Inferior parietal cortex (tissue), 1 donor: ENCODE measurements at regions not wholly inside any gene's neighbourhood (a gene's known extent, or its start where the extent isn't known, plus 50 kb on each side); places are given as distances from the start of the nearest gene placed in this dataset.

Experiments used
- DNase-seq: peaks from one replicate; pipeline ENCODE4 v3.0.0-alpha.2; 2016; ENCODE audit errors: extremely low spot score

GRCh38 chr3:10555263-10555662 is 49.9 kb upstream of the ATP2B2 start:
- no peak for DNase-seq

- DNase-seq, result no peak
Measured at GRCh38 chr3:10556312-10556711, 50.9 kb upstream of the ATP2B2 start.

DNA sequence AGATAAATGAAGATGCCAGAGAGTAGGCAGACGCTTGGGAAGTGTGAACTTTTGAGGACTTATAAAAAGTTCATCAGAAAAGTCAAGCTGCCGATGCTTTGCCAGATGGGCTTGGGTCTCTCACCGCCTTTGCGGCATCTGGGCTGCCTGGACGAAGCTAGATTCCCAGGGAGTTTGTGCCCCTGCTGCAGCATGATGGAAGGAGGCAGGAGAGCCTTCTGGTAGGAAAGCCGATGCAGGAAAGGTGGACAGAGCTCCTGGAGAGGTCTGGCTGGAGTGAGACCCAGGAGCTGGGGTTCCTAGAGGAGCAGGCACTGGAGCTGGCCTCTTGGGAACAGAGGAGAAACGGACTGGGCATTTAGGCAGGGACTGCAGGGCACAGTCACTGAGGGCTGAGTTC is 51.9 kb upstream of the ATP2B2 start:
- DNase-seq, result no peak

DNA sequence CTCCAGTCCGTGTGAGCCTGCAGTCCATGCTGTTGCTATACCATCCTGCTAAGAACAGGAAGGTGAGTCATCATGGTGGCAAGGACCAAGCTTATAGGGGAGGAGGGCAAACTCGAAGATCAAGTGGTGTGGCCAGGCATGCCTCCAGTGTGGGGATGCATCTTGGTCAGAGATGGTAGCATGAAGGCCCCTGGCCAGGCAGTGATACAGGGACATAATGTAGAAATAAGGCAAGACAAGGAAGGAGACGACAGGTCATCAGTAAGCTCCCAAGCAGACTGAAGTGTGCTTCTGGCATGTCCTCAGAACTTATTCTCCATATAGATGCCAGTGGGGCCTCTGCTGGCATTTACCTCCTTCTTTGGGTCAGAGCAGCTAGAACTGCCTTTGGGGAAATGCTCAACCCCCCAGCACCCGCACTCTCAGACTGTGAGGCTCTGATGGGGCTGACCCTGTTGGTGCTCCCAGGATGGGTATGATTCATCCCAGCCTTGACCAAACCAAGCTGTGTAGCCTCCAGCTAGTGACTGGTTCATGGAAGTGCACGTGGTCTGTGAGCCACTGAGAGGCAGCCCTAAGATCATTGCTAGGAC is 52.5 kb upstream of the ATP2B2 start:
- DNase-seq, result no peak

- DNase-seq, result no peak
Measured at GRCh38 chr3:10558736-10559135, 53.4 kb upstream of the ATP2B2 start.

DNA sequence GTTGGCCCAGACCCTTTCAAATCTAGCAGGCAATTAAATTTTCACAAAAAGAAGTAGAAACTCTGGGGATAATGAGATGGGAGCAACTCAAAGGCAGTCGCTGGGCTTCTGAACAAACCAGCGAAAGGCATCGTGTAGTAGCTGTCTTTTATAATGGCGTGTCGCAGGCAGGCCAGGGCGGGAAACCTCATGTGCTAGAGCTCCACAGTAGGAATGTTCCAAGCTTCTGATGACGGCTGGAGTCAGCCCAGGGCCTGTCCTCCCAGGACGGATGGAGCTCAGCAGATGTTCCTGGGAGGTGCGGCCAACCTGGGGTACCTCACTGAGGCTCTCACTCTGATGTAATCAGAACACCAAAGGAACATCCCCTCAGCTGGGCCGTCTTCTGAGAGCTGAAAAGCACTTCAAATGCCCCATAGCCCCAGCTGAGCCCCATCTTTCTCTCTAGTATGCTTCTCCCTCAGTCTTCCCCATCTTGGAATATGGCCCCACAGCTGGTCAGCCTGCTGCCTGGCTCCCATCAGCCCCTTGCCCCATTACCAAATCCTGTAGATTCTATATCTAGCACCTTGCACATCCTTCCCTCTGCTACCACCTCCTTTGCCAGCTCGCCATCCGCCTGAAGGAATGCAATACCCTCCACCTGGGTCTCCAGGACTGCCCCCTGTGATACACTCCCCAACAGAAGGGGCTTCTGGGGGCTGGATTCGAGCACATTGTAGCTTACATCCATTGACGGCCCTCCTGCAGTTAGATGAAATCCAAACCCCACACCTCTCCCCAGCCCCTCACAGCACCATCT is 54.9 kb upstream of the ATP2B2 start:
- no peak for DNase-seq

DNA sequence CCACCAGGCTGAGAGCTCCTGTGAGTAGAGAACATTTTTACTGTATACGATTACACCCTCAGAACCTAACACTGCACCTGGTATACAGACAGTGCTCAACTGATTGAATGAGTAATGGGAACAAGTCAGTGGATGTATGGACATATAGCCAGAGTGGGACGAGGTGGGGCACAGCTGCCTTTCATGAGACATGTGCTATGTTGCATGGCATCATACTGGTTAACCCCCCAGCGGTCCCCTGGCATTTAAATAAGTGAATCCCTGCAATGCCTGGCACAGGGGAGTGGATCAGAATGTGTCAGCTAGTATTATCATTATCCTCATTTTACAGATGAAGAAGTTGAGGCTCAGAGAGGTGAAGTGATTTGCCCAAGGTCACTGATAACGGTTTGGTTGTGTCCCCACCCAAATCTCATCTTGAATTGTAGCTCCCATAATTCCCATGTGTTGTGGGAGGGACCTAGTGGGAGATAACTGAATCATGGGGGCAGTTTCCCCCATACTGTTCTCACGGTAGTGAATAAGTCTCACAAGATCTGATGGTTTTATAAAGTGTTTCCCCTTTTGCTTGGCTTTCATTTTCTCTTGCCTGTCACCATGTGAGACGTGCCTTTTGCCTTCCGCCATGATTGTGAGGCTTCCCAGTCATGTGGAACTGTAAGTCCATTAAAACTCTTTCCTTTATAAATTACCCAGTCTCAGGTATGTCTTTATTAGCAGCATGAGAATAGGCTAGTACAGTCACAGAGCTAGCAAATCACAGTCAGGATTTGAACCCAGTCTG is 56.0 kb upstream of the ATP2B2 start:
- no peak for DNase-seq

DNA sequence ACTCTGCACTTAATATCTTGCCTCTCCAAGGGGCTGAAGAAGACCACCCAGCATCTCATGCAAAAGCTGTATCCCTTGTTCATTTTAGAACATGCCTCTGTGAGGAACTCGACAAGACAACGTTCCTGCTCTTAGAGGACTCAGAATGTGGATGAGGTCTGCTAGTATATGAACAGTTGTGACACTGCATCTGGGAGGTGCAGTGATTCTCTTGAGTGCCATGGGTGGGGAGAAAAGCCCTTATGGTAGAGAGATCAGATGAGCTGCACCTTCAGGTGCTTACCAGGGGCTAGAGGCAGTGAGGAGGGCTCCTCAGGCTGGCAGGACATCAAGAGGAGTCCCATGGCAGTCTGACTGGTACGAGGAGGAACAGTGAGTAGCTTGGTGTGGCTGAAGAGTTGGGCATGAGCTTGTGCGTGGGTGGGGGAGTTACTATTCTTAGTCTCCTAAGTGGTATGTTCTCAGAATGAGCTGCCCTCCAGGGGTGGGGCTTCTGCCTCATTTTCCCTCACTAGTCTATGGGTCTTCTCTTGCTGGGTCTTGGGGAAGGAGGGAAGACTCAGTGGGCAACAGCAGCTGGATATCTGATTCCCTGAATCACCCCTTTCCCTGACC is 56.7 kb upstream of the ATP2B2 start:
- no peak for DNase-seq

DNA sequence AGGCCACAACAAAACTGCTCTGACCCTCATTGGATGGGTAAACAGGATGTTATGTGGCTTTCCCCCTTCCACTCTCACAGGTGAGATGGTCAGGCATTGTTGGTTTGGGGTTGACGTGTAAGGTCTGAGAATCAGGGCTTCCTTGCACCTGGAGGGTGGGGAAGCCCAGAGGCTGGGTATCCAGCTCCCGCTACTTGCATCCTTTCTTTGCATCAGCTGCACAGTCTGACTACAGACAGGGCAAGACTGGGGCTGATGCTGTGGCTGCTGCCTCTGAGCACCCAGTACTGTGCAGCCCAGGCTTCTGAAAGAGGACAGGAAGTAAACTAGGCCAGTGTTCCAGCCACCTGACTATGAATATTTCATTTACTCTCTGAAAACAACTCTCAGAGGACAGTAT is 58.0 kb upstream of the ATP2B2 start:
- no peak for DNase-seq

DNA sequence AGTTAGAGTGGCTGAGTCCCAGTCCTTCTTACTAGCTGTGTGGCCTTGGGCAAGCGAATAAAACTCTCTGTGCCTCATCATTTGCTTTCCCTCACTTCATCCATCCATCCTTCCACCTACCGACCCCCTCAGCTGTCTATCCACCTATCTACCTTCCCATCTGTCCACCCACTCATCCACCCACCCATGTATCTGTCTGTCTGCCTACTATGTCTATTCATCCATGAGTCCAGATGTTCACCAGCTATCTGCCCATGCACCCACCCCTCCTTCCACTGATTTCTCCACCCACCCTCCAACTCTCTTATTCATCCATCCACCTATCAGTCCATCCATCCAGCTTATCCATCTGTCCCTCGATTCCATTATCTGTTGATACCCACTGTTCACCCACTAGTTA is 60.4 kb upstream of the ATP2B2 start:
- DNase-seq, result no peak

DNA sequence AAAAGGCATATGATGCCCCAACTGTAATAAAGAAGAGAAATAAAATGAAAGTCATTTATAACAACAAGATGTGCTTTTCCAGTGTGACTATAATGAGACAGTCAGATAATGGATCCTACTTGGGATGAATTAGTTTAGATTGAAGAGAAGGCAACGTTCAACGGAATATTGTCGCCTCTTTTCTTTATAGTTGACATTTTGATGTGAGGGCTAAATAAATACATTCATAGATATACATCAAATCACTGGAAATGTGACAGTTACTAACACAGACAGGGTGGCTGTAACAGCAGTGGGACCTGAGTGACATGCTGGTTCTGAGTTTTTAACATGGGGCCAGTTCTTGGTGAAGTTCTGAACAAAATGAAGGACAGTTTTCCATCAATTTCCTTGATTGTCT is 61.1 kb upstream of the ATP2B2 start:
- no peak for DNase-seq

DNA sequence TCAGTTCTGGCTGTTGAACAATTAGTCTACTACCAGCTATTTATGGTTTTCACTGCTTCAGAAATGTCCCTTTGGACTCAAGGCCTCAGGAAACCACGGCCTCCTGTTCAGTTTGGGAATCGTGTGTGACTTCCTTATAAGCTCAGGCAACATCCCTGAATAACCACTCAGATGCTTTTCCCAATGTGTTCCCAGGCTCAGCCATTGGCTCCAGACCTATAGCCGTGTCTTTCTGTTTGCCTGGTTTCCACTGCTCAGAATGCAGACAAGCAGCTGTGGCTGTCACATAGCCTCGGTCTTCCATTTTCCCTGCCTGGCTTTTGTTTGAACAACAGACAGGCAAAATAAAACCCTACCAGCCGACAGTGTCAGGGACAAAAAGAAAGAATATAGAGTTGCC is 63.2 kb upstream of the ATP2B2 start:
- no peak for DNase-seq

DNA sequence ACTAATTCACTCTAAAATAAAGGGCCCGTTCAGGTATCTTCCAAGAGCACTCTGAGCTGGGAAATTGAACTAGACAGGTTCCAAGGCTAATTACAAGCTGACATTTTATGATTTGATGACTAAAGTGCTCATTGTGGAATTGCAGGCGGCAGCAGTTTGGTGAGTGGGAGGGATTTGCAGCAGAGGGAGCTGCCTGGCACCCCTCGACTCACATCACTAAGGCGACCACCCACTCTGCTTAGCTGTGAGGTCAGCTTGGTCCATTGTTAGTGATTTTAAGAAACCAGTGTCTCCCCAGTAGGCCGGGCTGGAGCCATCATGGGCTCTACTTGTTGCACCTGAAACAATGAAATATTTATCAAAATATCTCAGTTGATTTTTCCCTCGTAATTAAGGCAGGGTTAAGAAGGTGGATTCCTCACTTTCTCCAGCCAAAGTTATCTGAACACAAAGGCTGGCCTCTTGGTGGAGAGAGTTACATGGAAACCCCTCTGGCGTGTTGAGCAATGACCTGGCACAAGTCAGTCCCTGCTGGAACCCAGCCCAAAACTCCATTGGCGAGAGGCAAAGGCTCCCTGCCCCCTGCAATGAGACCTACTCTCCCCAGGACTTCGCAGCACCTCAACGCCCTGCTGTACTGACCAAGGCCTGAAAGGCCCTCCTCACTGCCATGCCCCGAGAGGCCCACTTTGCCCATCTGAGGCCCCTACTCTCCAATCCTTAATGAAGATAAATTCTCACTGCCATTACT is 65.0 kb upstream of the ATP2B2 start:
- DNase-seq, result no peak

- no peak for DNase-seq
Measured at GRCh38 chr3:10574101-10574620, 68.8 kb upstream of the ATP2B2 start.

DNA sequence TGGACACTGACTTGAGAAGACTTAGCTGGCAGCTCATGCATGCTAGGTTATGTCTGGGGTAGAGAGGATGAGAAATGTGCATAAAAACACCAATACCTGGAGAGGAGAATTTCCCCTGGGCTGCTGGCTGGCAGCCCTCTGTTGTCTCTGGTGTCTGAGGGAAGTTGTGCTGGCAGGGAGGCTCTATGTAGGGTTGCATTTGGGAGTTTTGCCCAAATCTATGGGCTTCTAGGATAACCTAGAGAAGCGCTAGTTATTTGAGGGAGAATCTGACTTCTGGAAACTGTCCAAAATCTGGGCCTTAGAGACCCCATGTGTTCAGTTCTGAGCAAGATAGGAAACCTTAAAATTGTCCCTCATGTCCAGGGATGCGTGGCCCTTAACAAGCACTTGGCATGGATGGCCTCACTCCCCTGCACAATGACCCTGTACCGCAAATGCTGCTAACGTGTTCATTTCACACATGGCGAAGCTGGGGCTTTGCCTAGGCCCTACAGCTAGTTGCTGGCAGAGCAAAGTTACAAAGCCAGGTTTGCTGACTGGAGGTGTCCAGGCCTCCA is 70.3 kb upstream of the ATP2B2 start:
- no peak for DNase-seq

- DNase-seq, result no peak
Measured at GRCh38 chr3:10577486-10577885, 72.1 kb upstream of the ATP2B2 start.

DNA sequence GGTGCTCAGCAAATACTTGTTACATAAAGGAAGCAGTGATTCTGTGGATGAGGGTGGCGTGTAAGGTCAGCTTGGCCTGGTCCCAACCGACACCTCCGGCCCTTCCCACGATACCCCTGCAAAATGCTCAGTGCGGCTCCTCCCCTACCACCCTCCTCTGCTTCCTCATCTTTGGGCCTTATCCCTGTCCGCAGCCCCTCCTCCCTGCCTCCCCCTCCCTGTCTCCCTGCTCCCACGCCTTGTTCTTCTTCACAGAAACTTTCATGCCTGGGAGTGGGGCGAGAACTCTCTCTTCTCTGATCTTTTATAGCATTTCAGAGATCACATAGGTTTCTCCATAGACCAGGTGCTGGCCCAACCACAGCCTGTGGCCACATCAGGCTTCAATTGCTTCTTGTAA is 75.0 kb upstream of the ATP2B2 start:
- no peak for DNase-seq

GRCh38 chr3:10581251-10581650 is 75.9 kb upstream of the ATP2B2 start:
- DNase-seq, result peak; percentile 43

GRCh38 chr3:10581716-10582115 is 76.3 kb upstream of the ATP2B2 start:
- DNase-seq, result peak; percentile 29

DNA sequence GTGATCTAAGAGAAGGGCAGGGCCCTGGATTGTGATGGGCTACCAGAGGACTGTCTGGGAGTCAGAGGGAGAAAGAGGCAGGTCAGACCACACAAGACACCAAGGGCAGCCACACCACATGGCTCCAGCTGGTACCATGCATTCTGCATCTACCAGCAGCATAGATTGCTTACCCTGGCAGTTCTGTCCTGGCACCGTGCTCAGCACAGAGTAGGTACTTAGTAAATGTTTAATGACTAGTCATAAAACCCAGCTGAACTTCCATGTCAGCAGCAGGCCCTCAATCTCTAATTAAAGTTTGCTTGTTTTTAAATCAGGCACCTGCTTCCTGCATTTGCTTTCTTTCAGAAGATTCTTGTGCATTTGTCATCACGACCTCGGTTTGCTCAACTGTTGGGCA is 77.3 kb upstream of the ATP2B2 start:
- DNase-seq, result no peak
